HG02798 (cell line): ENCODE measurements at regions not wholly inside any gene's neighbourhood (a gene's known extent, or its start where the extent isn't known, plus 50 kb on each side); places are given as distances from the start of the nearest gene placed in this dataset.

Experiments
- ATAC-seq: cut with Tn5 transposase; IDR thresholded peaks from one replicate; pipeline ENCODE4 v1.9.1; 2021; ENCODE audit warnings: mild to moderate bottlenecking; ENCODE audit not compliant: unreplicated experiment, poor library complexity

DNA sequence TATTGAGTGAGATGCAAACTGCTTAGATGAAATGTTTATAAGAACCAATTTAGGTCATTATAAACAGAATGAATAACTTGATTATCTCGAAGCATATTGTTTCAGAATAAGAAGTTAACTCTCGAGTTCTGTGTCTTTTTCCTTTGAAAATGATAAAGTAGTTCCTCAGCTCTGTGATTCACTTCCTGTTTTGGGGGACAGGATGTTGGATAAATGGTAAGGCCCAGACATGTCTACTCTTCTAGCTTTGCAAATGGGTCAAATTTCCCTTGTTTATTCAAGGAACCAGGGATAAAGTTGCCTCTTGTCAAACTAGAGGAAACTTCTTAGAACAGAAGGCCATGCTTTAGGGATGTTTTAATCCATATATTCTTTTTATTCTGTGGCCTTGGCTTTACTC lies 246.9 kb downstream of the SOX4 start:
- no peak for ATAC-seq

DNA sequence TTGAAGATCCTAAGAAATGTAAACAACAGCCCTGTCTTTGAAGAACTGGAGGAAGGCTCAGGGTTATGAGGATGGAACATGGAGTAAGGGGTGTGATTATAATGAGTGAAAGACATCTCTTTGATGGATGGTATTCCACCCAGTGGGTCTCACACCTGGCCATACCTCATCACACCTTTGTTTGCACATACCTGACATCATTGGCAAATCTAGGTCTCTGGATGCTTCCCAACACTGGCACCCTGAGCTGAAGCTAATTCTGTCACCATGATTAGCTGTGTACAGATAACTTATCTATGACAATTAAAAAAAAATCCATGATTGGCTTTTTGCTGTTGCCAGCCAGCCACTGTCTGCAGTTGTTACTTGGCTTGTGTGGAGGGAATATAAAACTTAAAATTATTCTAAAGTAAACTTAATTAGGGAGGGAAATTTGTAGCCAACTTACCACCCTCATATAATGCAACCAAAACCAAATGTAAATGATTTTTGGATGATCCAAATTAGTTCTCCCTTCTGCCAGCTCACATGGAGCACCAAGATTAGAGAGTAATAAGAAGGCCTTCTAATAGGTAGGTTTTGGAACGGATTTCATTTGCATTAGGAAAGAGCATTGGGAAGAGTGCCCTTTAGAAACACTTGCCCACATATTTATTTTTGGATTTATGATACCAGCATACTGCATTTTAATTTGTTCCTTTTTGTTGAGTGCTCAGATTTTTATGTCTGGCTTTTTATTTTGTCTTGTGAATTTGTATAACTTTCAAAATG lies 249.5 kb downstream of the SOX4 start:
- ATAC-seq: no peak

DNA sequence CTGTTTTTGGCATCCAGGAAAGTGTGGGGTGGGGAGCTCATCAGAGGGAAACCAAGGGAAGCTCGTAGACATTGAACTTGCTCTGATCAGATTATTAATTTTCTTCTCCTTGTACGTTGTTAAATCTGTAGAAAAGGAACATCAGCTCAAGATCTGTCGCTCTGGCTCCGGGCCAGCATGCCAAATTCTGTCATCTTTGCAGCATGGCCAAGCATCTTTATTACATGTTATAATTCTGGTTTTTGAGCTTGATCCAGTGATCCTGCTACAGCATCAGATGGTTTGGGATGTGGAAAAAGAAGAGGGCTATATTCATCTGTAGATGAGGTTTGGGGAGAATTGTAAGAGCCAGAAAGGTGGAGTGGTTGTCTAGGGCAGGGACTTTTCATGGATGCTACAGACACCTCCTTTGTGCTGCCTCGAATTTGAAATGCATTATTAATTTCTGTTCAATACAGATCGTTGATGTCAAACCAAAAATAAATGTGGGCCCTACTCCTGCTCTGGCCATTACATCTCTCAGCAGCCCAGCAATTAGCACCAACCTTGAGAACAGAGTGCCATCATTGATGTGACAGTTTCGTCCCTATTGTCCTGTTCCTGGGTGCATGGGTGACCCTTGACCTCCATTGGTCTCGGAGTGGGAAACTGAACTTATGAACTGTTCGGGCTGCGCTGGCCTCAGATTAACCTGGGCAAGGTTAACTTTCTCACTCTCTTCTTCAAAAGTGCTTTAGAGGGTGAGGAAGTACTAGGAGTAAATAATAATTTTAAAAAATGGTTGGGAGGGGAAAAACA lies 250.8 kb downstream of the SOX4 start:
- ATAC-seq: no peak

DNA sequence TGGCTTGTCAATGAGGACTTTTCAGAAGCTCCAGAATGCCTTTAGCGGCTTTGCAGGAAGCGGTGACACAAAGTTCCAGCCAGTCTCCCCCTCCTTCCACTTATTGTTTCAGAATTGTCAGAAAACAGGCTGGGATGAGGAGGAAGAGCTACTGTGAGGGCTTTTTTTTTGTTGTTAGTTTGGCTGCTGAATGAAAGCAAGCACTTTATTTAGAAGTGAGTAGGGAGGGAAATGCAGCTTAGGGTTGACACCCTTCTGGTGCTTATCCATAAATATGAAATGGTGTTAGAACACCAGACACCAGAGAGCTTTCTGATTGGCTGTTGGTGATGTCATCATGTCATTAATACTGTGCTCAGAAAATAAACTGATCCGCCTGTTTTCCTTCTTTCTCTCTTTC lies 251.5 kb downstream of the SOX4 start:
- no peak for ATAC-seq

DNA sequence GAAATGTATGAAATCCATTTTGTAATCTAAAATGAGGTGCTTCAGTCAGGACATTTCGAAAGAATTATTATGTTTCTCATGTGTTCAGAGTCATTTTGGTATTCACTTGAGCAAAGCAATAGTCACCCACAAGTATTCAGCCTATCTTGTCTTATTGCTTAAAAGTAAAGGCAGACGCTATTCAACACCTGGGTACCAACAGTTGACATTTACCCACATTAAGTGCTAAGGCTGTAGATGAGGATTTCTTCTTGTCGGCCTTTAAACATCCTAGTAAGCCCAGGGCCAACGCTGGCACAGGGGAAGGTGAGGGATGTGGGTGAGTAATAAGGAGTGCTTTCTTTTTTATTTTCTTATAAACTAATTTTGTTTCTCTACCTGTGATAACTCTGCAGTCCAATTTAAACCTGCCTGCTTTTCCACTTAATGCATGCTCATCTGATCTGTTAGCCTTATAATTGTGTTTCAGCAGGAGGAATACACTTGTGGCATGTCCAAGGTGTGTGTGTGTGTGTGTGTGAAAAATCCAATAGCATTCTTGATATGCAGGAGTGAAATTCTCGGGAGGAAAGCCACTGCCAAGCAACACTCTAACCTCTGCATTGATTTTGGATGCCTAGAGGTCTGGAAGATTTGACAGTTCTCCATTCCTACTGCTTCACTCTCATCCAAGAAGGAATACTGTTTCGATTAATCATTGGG lies 252.0 kb downstream of the SOX4 start:
- no peak for ATAC-seq

DNA sequence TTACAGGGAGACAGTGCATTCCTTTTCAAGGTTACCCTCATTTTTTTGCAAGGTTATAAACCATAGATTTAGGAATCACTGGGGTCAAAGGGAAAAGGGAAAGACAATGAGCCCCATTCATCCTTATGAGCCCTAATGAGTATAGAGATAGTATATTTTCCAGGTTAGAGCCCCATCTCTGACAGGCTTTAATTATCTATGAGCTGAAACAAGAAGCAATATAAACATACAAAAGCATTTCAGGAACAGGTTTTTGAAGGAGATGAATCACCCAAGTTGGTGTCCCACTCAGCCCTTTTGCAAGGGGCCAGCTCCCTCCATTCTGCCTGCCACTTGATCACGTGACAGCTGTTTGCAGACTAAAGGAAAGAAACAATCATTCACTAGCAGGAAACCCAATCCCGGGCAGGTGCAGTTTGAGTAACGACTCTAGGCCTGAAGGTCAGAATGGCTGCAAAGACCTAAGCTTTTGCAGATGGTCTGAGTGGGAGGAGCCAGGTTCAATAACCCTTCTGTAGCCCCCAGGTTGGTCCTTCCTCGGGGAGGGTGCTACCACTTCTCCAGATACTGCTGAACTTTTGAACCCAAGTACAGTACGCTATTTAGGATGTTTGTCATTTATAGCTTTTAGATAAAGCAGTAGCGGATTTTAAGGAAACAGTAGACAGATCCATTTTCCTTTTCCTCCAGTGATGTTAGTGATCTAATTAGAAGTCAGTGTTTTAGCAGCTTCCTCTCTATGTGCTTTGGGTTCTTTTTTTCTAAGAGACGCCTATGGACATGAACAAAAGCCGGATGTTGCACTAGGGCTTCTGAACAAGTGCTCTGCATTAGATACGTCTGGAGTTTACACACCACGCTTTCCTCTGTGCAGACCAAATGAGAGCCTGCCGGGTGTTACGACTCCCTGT lies 253.2 kb downstream of the SOX4 start:
- peak; percentile 35 for ATAC-seq

DNA sequence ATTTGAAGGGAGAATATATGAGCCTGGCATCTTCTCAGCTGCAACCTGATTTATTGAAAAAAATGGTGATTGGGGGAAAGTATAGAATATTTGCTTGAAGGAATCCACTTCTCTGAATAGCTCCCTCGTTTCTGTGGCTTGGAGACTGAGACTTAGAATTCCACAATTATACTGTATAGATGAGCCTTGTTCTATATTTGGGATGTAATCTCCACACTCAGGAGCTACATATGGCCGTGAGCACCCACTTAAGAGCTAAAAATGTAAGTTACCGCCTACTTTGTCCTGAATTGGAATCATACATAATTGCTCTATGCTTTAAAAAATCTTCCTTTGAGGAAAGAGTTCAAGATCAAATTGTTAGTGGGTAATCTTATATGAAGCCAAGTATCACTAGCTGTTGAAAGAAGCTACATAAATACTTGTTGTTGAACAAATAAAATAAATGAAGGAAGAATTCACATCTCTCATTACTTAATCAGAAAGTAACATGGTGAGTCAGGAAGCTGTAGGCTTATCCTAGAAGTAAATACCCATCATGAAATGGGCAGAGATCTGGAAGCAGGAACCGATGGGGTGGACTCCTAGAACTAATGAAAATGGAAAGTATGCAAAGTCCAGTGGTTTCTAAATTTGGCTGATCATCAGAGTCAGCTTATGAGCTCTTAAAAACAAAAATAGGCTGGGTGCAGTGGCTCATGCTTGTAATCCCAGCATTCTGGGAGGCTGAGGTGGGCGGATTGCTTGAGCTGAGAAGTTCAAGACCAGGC lies 254.3 kb downstream of the SOX4 start:
- ATAC-seq: no peak

DNA sequence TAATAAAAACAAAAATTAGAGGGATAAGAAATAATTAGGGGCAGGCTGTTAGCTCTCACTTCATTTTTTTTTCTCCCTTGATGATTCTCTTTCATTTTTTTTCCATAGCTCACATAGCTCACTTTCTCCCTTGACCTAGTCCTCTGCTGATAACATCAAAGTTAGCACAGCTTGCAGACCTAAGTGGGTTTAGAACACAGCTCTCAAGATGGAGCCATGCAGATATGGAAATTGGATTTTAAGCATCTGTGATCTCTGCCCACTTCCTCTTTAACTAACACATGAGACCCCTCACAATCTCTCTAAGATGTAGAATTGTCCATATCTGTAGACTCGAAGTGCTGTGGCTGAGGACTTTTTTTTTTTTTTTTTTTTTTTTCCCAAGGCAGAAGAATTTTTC lies 257.1 kb downstream of the SOX4 start:
- ATAC-seq: no peak

DNA sequence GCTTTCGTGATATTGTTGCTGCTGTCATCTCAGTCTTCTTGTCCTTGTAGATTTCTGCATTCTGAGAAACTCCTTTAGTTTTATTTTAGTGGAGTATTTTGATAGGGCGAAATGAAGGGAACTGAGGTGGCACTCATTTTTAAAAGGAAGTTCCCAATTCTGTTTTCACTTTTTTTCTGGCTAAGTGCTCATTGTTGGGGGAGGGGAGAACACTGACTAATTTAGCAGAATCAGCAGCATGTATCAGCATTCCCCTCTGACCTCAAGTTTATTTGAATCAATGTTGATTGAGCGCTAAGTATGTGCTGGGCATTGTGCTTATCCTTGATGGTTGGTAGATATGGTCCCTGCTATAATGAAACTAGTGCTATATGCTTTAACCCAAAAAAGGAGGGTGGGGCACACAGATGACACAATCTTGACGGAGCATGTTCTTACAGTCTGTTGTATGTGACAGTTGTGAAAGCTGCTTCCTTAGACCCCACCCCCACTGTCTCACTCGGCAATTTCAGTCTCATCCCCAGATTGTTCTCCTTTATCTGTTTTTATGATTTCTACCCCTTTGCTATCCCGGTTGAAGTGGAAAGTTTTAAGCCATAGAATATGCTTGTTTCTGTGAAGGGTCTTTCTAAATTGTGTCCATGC lies 262.4 kb downstream of the SOX4 start:
- ATAC-seq: no peak

DNA sequence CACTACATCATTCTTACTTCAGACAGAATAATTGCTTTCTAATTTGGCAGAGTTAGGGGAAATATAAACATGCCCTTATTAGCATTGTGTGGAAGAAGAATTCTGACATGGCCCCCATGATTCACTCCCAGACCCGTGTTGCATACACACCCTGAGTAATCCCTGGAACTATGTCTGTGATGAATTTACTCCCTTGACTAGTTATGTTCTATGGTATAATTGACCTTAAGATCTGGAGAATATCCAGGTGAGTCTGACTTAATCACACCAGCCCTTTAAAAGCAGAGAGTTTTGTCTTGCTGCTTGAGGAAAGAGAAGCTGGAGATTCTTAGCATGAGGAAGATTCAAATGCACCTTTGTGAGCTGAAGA lies 262.9 kb downstream of the SOX4 start:
- ATAC-seq: no peak

DNA sequence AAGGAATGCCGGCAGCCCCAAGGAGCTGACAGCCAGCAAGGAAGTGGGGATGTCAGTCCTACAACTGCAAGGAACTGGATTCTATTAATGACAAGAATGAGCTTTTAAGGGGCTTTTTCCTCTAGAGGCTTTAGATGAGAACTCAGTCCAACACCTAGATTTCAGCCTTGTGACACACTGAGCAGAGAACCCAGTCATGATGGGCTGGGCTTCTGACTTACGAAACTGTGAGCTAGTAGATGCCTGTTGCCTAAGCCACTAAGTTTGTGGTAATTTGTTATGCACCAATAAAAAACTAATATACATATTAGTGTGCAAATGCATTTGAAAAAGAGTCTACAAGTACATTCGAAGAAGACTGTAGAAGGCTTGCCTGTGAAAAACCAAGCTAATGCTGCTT lies 263.3 kb downstream of the SOX4 start:
- no peak for ATAC-seq

DNA sequence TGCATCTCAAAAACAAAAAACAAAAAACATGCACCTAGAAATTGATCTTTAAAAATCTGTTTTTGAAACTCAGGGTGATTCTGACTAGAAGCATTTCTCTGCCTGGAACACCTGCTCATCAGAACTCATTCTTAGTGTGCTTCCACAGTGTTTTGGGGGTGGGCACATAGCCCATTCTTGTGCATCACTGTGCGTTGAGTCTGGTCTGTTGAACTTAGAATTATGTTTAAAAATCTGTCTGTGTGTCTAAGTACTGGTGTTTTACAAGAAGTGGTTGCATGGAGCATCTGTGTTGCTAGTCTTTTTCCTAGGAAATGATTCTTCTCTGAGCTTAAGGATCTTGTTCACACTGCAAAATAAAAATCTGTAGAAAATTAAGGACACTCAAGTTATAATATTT lies 264.5 kb downstream of the SOX4 start:
- ATAC-seq: no peak

DNA sequence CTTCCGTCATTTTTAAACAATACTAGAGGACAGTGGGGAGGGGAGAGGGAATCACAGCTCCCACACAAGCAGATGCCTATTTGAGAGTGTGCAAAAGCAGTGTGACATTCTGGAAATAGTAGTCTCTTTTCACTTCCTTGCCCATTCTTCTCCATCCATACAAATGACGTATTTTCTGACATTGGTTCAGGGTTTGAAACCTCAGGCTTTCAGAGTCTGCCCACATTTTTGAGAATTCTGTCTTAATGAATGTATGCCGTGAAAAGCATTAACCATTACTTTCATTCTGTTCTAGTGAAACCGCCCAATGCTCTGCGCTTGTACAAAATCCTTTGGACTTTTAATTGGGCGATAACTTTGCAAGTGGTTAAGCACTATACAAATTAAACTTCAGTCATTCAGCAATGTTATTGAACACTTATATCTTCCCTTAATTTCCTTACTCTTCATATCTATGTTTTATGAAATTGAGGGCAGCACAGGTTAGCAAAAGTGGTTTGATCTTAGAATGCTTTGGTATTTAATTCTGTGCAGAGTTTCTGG lies 265.7 kb downstream of the SOX4 start:
- ATAC-seq: no peak

DNA sequence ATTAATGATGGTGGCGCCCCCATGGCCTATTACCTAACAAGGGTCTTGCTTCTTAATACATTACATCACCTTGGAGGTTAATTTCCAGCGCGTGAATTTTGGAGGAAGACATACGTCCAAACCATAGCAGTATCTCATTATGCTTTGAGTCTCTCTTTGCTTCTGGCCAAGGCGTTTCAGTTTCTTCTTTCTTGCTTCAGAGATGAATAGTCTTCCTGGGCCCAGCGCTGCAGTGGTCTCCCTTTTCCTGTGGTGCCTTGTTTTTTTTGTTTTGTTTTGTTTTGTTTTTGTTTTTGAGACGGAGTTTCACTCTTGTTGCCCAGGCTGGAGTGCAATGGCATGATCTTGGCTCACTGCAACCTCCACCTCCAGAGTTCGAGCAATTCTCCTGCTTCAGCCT lies 268.4 kb downstream of the SOX4 start:
- no peak for ATAC-seq

DNA sequence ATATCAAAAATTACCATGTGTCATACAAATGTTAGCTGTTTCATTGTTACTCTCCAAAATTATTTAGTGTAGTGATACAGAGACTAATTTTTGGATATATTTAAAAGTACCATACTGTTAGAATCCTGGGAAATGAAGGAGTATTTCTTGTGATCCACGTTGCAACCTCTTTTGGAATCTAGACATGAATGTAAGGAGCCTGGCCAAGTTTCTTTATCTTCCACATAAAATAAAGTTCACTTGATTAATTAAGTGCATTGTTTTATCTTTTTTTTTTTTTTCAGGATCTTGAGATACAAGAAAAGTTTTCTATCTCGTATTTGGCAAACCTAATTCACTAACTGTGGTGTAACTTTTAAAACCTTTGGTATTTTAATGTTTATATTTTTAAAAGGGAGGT lies 270.7 kb downstream of the SOX4 start:
- no peak for ATAC-seq

DNA sequence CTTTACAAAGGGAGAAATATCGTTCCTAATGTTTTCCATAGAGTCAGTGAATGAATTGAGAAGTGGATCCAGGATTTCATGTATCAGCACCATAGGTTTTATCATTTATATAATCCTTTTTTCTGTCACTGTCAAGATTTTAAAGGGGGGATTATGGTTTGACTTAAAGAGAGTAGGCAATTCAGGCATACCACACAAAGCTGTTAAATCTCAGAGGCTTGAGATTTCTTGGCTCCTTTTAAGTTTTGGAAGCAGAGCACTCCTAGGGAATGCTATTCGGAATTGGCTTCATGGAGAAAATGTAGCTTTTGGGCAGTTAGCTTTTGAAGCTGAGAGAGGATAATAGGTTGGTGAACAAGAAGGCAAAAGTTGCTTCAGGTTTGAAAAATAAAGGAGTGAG lies 274.7 kb downstream of the SOX4 start:
- no peak for ATAC-seq

DNA sequence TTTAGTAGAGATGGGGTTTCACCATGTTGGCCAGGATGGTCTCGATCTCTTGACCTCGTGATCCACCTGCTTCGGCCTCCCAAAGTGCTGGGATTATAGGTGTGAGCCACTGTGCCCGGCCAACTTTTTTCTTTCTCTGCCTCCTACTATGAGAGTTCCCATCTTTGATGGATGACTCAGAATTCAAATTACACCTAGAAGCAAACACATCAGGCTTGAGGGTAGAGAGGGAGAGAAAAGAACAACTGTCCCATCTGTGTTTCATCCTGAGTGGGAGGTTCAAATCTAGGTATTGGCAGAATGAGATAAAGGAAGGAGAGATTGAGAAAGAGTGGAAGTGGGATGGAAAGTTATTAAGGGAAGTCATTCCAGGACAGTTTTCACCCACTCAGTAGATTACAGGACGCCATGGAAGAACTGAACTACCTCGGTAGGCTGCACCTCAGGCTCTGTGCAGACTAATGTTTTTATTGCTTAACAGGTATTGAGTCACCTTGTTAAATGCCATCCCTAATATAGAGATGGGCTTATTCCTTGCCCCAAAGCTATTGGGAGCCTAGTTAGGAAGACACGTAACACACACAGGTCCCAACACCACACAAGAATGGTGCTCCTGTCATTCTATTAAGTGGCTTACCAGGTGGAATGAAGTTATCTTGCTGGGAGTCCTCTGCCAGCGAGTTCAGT lies 275.7 kb downstream of the SOX4 start:
- ATAC-seq: no peak

DNA sequence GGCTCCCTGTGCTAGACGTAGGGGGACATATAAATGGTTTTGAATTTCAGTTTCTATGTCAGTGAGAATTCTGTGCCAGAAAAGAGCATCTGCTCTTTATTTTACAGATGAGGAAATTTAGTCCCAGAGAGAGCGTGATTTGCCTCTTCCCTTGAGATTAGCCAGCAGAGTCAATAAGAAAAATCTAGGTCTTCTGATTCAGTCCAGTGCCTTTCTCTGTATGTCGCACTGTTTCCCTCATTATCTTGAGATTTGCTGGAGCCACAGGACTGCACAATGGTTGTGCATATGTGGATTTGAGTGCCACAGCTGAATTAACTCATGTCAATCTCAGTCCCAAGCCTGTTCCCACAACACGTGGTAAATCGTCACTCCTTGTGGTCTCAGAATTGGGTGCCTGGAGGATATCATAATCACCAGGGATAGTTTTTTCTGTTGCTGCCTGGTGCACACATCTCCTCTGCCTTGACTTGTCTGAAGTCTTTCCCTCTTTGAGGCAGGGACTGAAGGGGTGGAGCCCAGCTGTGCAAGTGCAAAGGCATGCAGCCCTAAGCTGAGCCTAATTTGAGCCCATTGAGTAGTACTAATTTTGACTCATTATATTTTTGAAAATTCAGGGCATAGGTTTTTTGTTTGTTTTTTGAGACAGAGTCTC lies 276.7 kb downstream of the SOX4 start:
- ATAC-seq: no peak
